Kidney (tissue), 13 donors: ENCODE measurements at regions not wholly inside any gene's neighbourhood (a gene's known extent, or its start where the extent isn't known, plus 50 kb on each side); places are given as distances from the start of the nearest gene placed in this dataset.
"Not testable (repeated sequence)": the region's sequence is repeated elsewhere in the genome, so short reads cannot be mapped to it uniquely, and the experiment has no call there.

ENCODE experiments used
- DNase-seq, 5 donors: peaks; one replicate each; pipeline ENCODE4 v3.0.0-alpha.2; 2013 to 2020
- FAIRE-seq: peaks from 2 replicates; lab custom pipeline; 2012; peaks lifted over from hg19 to GRCh38; lab: Jason Lieb, UNC
- H3K27ac ChIP-seq, 2 donors: one replicate each; pipeline ENCODE4 v1.7.0; 2013; ENCODE audit warnings: low read depth in 2 of 2, low read length in 2 of 2, inconsistent platforms in 1 of 2
- H3K27me3 ChIP-seq: one replicate; pipeline ENCODE4 v1.7.1; 2013; ENCODE audit warnings: low read length, inconsistent platforms; ENCODE audit not compliant: control insufficient read depth, insufficient read depth
- H3K36me3 ChIP-seq, 3 donors: one replicate each; pipeline versions ENCODE4 v1.7.0 to v1.7.1; 2013; ENCODE audit warnings: low read length in 3 of 3, control low read depth in 1 of 3, inconsistent platforms in 1 of 3; ENCODE audit not compliant: insufficient read depth in 3 of 3, control insufficient read depth in 2 of 3
- H3K4me1 ChIP-seq, 3 donors: one replicate each; pipeline versions ENCODE4 v1.7.0 to v1.7.1; 2013; ENCODE audit warnings: low read length in 3 of 3, inconsistent platforms in 1 of 3, low read depth in 1 of 3; ENCODE audit not compliant: control insufficient read depth in 2 of 3, insufficient read depth in 2 of 3
- H3K4me3 ChIP-seq, 3 donors: one replicate each; pipeline versions ENCODE4 v1.7.0 to v1.8.1; 2013; ENCODE audit warnings: low read length in 3 of 3, control low read depth in 1 of 3, inconsistent platforms in 1 of 3
- H3K9ac ChIP-seq, 3 donors: one replicate each; pipeline versions ENCODE4 v1.7.0 to v1.7.1; 2013; ENCODE audit warnings: low read length in 3 of 3, control low read depth in 1 of 3, inconsistent platforms in 1 of 3
- H3K9me3 ChIP-seq, 3 donors: one replicate each; pipeline versions ENCODE4 v1.7.0 to v1.7.1; 2013; ENCODE audit warnings: low read length in 3 of 3, control low read depth in 1 of 3, inconsistent platforms in 1 of 3; ENCODE audit not compliant: control insufficient read depth in 2 of 3, insufficient read depth in 1 of 3
- CTCF ChIP-seq: IDR thresholded peaks from 3 replicates; pipeline ENCODE4 v1.5.1; 2012; ENCODE audit warnings: mild to moderate bottlenecking, moderate library complexity, borderline replicate concordance; ENCODE audit not compliant: insufficient read depth; ENCODE audit errors: extremely low read depth
- intact Hi-C: fragments of 100-400 bp; cut with DNase I; formaldehyde crosslinking; loops from one replicate; pipeline ENCODE4 v1.11.1; 2022
- donor health status: control.
- donor health status: control.
- donor health status: control.
- donor health status: control.
- donor health status: control.
- donor health status: DM: yes; HTN: yes; CAD: no.
- donor health status: Normal renal cell carcinoma (clear cell type).

- Histone ChIP-seq H3K27ac (no peak overlapping the region), H3K36me3 (no peaks in the 10 kb centered on the region), H3K4me3 (no peak overlapping the region), H3K27me3 (no peaks in the 10 kb centered on the region), H3K4me1 (no peaks in the 10 kb centered on the region), H3K9me3 (no peaks in the 10 kb centered on the region), H3K9ac (no peak overlapping the region)
- DNase-seq (no peak), FAIRE-seq (no peak)
- intact Hi-C loops = no loop called here
- no peak for TF ChIP-seq CTCF
Observed at GRCh38 chr1:224559981-224560728, 56.0 kb upstream of the CNIH3 start.

- H3K9ac ChIP-seq, H3K36me3 ChIP-seq, FAIRE-seq, H3K27ac ChIP-seq, H3K4me1 ChIP-seq, intact Hi-C loops, H3K4me3 ChIP-seq, H3K27me3 ChIP-seq, DNase-seq, H3K9me3 ChIP-seq: not testable (repeated sequence)
Observed at GRCh38 chr1:224562881-224563280, 53.2 kb upstream of the CNIH3 start.

- no peak for TF ChIP-seq CTCF
- Histone ChIP-seq H3K4me3 (no peak overlapping the region), H3K4me1 (no peaks in the 10 kb centered on the region), H3K9ac (no peak overlapping the region), H3K27me3 (no peaks in the 10 kb centered on the region), H3K27ac (no peak overlapping the region), H3K36me3 (no peaks in the 10 kb centered on the region), H3K9me3 (no peaks in the 10 kb centered on the region)
- intact Hi-C loops = no loop called here
- no peak for FAIRE-seq
- DNase-seq = no peak
Observed at GRCh38 chr1:224563666-224564065, 52.5 kb upstream of the CNIH3 start.

DNA sequence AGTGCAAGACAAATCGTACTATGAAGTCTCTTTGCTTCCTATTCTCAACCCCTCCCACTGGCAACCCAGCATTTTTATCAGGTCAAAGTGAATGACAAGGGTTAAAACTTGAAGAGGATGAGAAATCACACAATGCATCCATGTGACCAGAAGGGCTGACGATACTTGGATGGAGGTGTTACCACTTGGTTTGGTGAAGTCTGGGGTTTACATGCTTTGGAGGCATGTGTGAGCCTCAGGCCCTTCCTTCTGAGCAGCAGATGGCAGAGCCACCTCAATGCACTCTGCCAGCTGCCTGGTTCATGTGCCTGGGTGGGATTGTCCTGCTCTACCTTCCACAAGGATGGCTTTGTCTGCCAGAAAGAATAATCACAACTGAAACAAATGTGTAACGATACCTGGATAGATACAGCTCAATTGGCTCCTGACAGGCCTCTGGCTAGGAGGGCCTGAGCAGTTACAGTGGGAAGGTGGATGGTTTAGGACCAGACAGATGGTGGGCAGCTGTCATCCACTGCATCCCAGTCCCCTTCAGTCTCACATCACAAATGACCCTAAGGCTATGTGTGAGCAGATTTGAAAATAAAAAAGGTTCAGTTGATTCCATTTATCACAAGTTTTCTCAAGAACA, 51.5 kb upstream of the CNIH3 start:
- H3K27me3 ChIP-seq = no peaks in the 10 kb centered on the region
- intact Hi-C loops = no loop called here
- no peak overlapping the region for H3K27ac ChIP-seq
- H3K9ac ChIP-seq = no peak overlapping the region
- no peak for TF ChIP-seq CTCF
- DNase-seq = no peak
- no peaks in the 10 kb centered on the region for H3K9me3 ChIP-seq
- H3K36me3 ChIP-seq = no peaks in the 10 kb centered on the region
- H3K4me3 ChIP-seq = no peak overlapping the region
- no peak for FAIRE-seq
- no peaks in the 10 kb centered on the region for H3K4me1 ChIP-seq
